ENCODE measurements at regions not wholly inside any gene's neighbourhood (a gene's known extent, or its start where the extent isn't known, plus 50 kb on each side); places are given as distances from the start of the nearest gene placed in this dataset.

DNA sequence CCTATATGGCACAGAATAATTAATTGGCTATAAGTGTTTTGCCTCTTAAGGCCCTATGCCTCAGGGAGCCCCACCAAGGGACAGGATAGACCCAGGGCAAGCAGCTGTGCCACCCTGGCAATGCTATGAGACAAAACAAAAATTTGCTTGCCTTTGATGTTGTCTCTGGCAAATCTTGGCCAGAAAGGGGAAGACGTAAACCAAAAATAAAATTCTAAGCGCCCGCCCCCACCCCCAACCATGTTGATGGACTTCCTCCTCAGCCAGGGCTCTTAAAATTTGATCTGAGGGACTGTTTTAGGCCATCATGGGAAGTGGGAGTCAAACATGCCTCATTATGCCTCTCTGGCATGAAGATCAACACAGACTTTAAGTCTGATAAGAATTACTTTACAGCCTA, 130.5 kb upstream of the APOOL start:
- WGBS, 2 donors, result 72 to 74% methylated on average over 3 of the region's 3 CpGs

DNA sequence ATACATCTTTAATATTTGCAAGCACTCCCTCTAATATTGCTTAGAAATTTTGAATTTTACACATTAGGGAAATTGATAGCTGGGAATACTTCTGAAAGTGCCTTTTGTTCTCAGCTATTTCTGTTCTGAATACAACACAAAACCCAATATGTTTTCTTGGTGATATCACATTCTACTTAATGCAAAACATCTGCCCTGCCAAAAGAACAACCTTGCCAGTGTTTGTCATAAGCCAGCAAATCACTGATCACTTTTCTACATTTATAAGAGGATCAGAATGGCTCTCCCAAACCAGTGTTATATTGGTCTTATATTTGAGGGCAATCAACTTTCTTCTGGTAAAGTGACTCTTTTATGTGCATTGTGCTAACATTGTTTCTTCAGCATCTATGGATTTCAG, 126.8 kb upstream of the APOOL start:
- no peaks in the 10 kb centered on the region for H3K9me3 ChIP-seq
- no peak overlapping the region for H3K27ac ChIP-seq
- H3K4me3 ChIP-seq, result no peak overlapping the region
- H3K36me3 ChIP-seq (ENCODE audit: low read depth, missing control alignments), result no peaks in the 10 kb centered on the region
- TF ChIP-seq POLR2A (IDR thresholded peaks at IDR 0.05), result no peak
- intact Hi-C loops (cut with DNase I; ENCODE audit: low total_unique reads), result no loop called here
- H3K27me3 ChIP-seq, result no peaks in the 10 kb centered on the region
- no peaks in the 10 kb centered on the region for H3K4me1 ChIP-seq
- DNase-seq, result no peak

More for the DNA sequence above, 130.5 kb upstream of the APOOL start:
- Histone ChIP-seq H3K36me3 (ENCODE audit: low read depth, missing control alignments) (no peaks in the 10 kb centered on the region), H3K27ac (no peak overlapping the region), H3K27me3 (no peaks in the 10 kb centered on the region), H3K4me3 (no peak overlapping the region), H3K4me1 (no peaks in the 10 kb centered on the region), H3K9me3 (no peaks in the 10 kb centered on the region)
- intact Hi-C loops (cut with DNase I; ENCODE audit: low total_unique reads), result no loop called here
- DNase-seq, result no peak
- TF ChIP-seq POLR2A (IDR thresholded peaks at IDR 0.05), result no peak
- TF ChIP-seq, protein P1, sequence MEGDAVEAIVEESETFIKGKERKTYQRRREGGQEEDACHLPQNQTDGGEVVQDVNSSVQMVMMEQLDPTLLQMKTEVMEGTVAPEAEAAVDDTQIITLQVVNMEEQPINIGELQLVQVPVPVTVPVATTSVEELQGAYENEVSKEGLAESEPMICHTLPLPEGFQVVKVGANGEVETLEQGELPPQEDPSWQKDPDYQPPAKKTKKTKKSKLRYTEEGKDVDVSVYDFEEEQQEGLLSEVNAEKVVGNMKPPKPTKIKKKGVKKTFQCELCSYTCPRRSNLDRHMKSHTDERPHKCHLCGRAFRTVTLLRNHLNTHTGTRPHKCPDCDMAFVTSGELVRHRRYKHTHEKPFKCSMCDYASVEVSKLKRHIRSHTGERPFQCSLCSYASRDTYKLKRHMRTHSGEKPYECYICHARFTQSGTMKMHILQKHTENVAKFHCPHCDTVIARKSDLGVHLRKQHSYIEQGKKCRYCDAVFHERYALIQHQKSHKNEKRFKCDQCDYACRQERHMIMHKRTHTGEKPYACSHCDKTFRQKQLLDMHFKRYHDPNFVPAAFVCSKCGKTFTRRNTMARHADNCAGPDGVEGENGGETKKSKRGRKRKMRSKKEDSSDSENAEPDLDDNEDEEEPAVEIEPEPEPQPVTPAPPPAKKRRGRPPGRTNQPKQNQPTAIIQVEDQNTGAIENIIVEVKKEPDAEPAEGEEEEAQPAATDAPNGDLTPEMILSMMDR (IDR thresholded peaks at IDR 0.05), result no peak

DNA sequence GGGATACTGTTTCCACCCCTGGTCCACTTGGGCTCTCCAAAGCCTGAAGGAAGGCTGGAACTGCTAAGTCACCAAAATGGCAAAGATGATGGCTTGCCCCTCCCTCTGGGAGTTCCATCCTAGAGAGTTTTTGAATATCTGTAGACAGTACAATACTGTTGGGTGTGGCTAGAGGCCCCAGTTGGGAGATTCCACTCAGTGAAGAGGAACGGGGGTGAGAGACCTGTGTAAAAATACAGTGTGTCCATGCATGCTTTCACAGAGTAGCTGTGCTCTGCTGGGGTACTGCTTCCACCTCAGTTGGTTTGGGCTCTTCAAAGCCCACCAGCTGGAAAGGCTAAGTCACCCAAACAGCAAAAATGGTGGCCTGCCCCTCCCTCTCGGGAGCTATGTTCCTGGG, 109.8 kb upstream of the APOOL start:
- no peak overlapping the region for H3K27ac ChIP-seq
- TF ChIP-seq, protein P1 (IDR thresholded peaks at IDR 0.05), result no peak
- TF ChIP-seq POLR2A (IDR thresholded peaks at IDR 0.05), result no peak
- no peak for DNase-seq
- intact Hi-C loops (cut with DNase I; ENCODE audit: low total_unique reads), result no loop called here
- H3K36me3 ChIP-seq (ENCODE audit: low read depth, missing control alignments), result no peaks in the 10 kb centered on the region
- no peaks in the 10 kb centered on the region for H3K4me1 ChIP-seq
- no peaks in the 10 kb centered on the region for H3K9me3 ChIP-seq
- WGBS, 2 donors, result 90% methylated on average over 2 of the region's 2 CpGs; no CpG with 5 or more reads in 1 of the 2 donors
- no peak overlapping the region for H3K4me3 ChIP-seq
- no peaks in the 10 kb centered on the region for H3K27me3 ChIP-seq

DNA sequence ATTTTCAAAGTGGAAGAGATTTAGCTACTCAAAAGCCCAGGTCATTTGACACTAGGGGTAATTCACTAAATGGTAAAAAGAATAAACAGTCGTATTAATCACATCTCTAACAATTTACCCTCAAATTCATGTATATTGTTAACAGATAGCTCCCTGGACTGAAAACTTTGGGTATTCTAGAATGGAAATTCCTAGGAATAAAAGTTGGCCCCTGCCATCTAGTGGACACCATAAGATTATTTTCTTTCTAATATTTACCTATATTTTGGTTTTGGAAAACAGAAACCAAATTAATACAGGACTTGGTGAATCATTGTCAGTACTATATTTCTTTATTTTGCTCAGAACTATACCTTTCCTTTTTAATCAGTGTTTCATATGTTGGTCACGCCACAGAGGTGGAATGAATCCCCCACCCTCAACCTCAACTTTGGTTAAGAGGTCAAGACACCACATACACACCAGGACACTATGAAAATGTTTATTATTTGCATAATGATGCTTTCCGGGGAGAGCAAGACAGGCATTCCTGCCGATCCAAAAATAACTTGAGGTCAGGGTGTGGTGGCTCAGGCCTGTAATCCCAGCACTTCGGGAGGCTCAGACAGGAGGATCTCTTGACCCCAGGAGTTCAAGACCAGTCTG, 96.2 kb upstream of the APOOL start:
- no peaks in the 10 kb centered on the region for H3K27me3 ChIP-seq
- H3K27ac ChIP-seq, result no peak overlapping the region
- WGBS, 2 donors, result 46 to 55% methylated on average over 4 to 5 of the region's 5 CpGs
- no peaks in the 10 kb centered on the region for H3K36me3 ChIP-seq (ENCODE audit: low read depth, missing control alignments)
- no peak for DNase-seq
- no peak overlapping the region for H3K4me3 ChIP-seq
- intact Hi-C loops (cut with DNase I; ENCODE audit: low total_unique reads), result no loop called here
- no peaks in the 10 kb centered on the region for H3K9me3 ChIP-seq
- no peaks in the 10 kb centered on the region for H3K4me1 ChIP-seq
- TF ChIP-seq, protein P1 (IDR thresholded peaks at IDR 0.05), result peak in 1 of 3 experiments; percentile 30
- no peak for TF ChIP-seq POLR2A (IDR thresholded peaks at IDR 0.05)

DNA sequence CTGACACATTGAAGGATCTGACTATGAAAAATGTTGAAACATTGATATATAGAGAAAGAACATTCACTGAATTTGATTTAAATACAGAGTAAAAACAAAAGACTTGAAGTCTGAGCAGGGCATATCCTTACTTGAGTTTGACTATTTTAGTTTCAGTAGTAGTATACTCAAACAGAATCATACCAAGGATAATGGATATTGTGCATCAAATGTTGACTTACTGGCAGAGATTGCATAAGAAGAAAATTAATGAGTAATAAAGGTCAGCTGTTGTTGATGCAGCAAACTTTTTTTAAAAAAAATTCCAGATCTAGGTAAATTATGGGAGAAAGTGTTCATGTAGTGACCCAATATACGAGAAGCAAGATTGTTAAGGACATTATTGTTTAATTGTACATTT, 94.5 kb upstream of the APOOL start:
- no peak for DNase-seq
- WGBS, 2 donors, result 93 to 94% methylated on average over 1 of the region's 1 CpG
- Histone ChIP-seq H3K36me3 (ENCODE audit: low read depth, missing control alignments) (no peaks in the 10 kb centered on the region), H3K27ac (no peak overlapping the region), H3K4me1 (no peaks in the 10 kb centered on the region), H3K4me3 (no peak overlapping the region), H3K27me3 (no peaks in the 10 kb centered on the region), H3K9me3 (no peaks in the 10 kb centered on the region)
- intact Hi-C loops (cut with DNase I; ENCODE audit: low total_unique reads), result no loop called here
- no peak for TF ChIP-seq POLR2A (IDR thresholded peaks at IDR 0.05)
- TF ChIP-seq, protein P1 (IDR thresholded peaks at IDR 0.05), result no peak
